ENCODE measurements at regions not wholly inside any gene's neighbourhood (a gene's known extent, or its start where the extent isn't known, plus 50 kb on each side); places are given as distances from the start of the nearest gene placed in this dataset.

- Histone ChIP-seq H3K9me2 (no peaks in the 10 kb centered on the region), H2AFZ (ENCODE audit: low read depth) (no peak overlapping the region), H4K20me1 (ENCODE audit: insufficient read depth) (no peaks in the 10 kb centered on the region), H3K36me3 (replicated peaks in 1 of 2; ENCODE audit: control insufficient read depth in 1 of 2, insufficient read depth in 2 of 2, low read length in 1 of 2) (no peaks in the 10 kb centered on the region), H3K27me3 (ENCODE audit: insufficient read depth) (peaks cover 48% of the 10 kb centered on the region), H3K4me2 (no peak overlapping the region), H3K9ac (no peak overlapping the region), H3K4me3 (ENCODE audit: low read depth in 2 of 2, low read length in 1 of 2) (no peak overlapping the region), H3K27ac (ENCODE audit: low read depth in 2 of 2, low read length in 1 of 2) (no peak overlapping the region), H3F3A (replicated peaks; ENCODE audit: insufficient read depth) (no peaks in the 10 kb centered on the region), H3K4me1 (ENCODE audit: control insufficient read depth in 1 of 2, insufficient read depth in 2 of 2, low read depth in 1 of 2, low read length in 1 of 2) (no peaks in the 10 kb centered on the region; a peak in 1 of 4 replicates), H3K79me2 (ENCODE audit: insufficient read depth) (no peaks in the 10 kb centered on the region), H3K9me3 (no peaks in the 10 kb centered on the region)
- POLR2A ChIA-PET = no interaction called here
- WGBS (ENCODE audit: low lambda C conversion rate) = 52% methylated on average over 6 of the region's 6 CpGs
- no peak for TF ChIP-seq EZH2phosphoT487 (IDR thresholded peaks at IDR 0.05; ENCODE audit: borderline replicate concordance, low read depth)
- TF ChIP-seq SMC3 (IDR thresholded peaks at IDR 0.05; ENCODE audit: low read depth, low read length) = no peak
- CTCF ChIA-PET = no interaction called here
- DNase-seq = no peak
Measured at GRCh38 chr21:36533468-36533848, 53.5 kb upstream of the CLDN14 start.

DNA sequence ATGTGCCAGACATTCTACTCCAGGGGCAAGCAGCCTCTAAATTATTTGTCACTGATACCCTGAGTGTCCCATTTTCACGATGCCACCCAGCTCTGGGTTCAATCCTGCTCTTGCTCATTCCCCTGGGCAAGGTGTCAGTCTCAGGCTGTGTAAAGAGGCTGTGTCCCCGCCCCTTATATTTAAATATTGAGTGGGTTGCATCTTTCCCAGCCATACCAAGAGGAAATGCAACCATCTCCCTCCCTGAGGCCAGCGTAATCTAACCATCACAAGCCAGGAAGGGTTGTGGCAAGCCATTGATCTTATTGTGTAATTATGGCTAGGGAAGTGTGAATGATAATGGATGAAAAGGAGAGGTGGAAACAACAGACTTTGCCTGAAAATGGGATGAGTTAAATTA lies 54.7 kb upstream of the CLDN14 start:
- Histone ChIP-seq H3K9me3 (no peaks in the 10 kb centered on the region), H3K4me1 (ENCODE audit: control insufficient read depth in 1 of 2, insufficient read depth in 2 of 2, low read depth in 1 of 2, low read length in 1 of 2) (no peaks in the 10 kb centered on the region; a peak in 1 of 4 replicates), H4K20me1 (ENCODE audit: insufficient read depth) (no peaks in the 10 kb centered on the region), H3K9me2 (no peaks in the 10 kb centered on the region), H2AFZ (ENCODE audit: low read depth) (no peak overlapping the region), H3K27me3 (ENCODE audit: insufficient read depth) (peaks cover 40% of the 10 kb centered on the region), H3K4me3 (ENCODE audit: low read depth in 2 of 2, low read length in 1 of 2) (no peak overlapping the region), H3K36me3 (replicated peaks in 1 of 2; ENCODE audit: control insufficient read depth in 1 of 2, insufficient read depth in 2 of 2, low read length in 1 of 2) (no peaks in the 10 kb centered on the region), H3K27ac (ENCODE audit: low read depth in 2 of 2, low read length in 1 of 2) (no peak overlapping the region), H3F3A (replicated peaks; ENCODE audit: insufficient read depth) (no peaks in the 10 kb centered on the region), H3K9ac (no peak overlapping the region), H3K4me2 (no peak overlapping the region), H3K79me2 (ENCODE audit: insufficient read depth) (no peaks in the 10 kb centered on the region)
- POLR2A ChIA-PET = no interaction called here
- WGBS (ENCODE audit: low lambda C conversion rate) = 0% methylated on average over 3 of the region's 3 CpGs
- no peak for TF ChIP-seq YY1 (IDR thresholded peaks at IDR 0.05; ENCODE audit: low read depth)
- no peak for TF ChIP-seq FOSL2 (IDR thresholded peaks at IDR 0.05; ENCODE audit: borderline replicate concordance, low read depth)
- no peak for TF ChIP-seq RAD21 (IDR thresholded peaks at IDR 0.05; ENCODE audit: low read length)
- TF ChIP-seq POLR2AphosphoS5 (IDR thresholded peaks at IDR 0.05; ENCODE audit: low read depth, low read length) = no peak
- TF ChIP-seq CHD2 (IDR thresholded peaks at IDR 0.05; ENCODE audit: low read length, partially characterized antibody) = no peak
- DNase-seq = no peak
- CTCF ChIA-PET = no interaction called here

DNA sequence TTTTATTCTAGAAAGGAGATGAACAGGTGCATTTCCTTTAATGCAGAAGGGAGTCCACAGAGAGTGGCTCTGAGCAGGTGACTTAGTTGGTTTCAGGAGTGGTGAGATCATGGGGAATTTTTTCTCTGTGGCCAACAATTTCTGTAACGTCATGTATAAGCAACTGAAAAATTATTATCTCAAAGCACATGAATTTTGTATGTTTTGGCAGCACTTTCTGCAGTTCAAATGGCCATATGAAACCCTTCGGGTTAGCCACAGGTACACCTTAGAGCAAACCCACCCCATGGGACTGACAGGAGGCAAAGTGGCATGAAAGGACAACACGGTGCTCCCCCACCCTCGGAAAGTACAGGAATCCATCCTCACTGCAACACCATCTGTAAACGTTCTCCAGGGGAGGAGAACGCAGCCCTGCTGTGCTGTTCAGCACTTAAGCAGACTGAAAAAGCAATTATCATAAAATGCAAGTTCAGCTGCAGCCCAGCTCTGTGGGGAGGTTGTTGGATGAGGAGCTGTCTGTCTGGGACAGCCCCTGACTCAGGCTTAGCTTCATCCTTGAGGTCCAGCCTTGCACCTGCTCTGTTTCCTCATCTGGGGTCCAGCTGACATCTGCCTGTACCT lies 55.8 kb upstream of the CLDN14 start:
- Histone ChIP-seq H4K20me1 (ENCODE audit: insufficient read depth) (no peaks in the 10 kb centered on the region), H3K9me2 (no peaks in the 10 kb centered on the region), H3K4me3 (ENCODE audit: low read depth in 2 of 2, low read length in 1 of 2) (no peak overlapping the region), H3K4me2 (no peak overlapping the region), H3K36me3 (replicated peaks in 1 of 2; ENCODE audit: control insufficient read depth in 1 of 2, insufficient read depth in 2 of 2, low read length in 1 of 2) (no peaks in the 10 kb centered on the region), H2AFZ (ENCODE audit: low read depth) (no peak overlapping the region), H3K9ac (no peak overlapping the region), H3K4me1 (ENCODE audit: control insufficient read depth in 1 of 2, insufficient read depth in 2 of 2, low read depth in 1 of 2, low read length in 1 of 2) (no peaks in the 10 kb centered on the region), H3K27ac (ENCODE audit: low read depth in 2 of 2, low read length in 1 of 2) (no peak overlapping the region), H3K79me2 (ENCODE audit: insufficient read depth) (no peaks in the 10 kb centered on the region), H3K27me3 (ENCODE audit: insufficient read depth) (peaks cover 29% of the 10 kb centered on the region), H3K9me3 (no peaks in the 10 kb centered on the region), H3F3A (replicated peaks; ENCODE audit: insufficient read depth) (no peaks in the 10 kb centered on the region)
- POLR2A ChIA-PET = no interaction called here
- CTCF ChIA-PET = no interaction called here
- no peak for DNase-seq
- 15% methylated on average over 6 of the region's 6 CpGs for WGBS (ENCODE audit: low lambda C conversion rate)
- TF ChIP-seq TCF12 (IDR thresholded peaks at IDR 0.05) (no peak), JUND (IDR thresholded peaks at IDR 0.05) (no peak), RAD21 (IDR thresholded peaks at IDR 0.05; ENCODE audit: low read length) (no peak), RFX5 (IDR thresholded peaks at IDR 0.05; ENCODE audit: low read length) (no peak), POLR2AphosphoS5 (IDR thresholded peaks at IDR 0.05; ENCODE audit: low read depth, low read length) (no peak), FOSL2 (IDR thresholded peaks at IDR 0.05; ENCODE audit: borderline replicate concordance, low read depth) (no peak), REST (IDR thresholded peaks at IDR 0.05; ENCODE audit: low read depth, low read length) (no peak), YY1 (IDR thresholded peaks at IDR 0.05; ENCODE audit: low read depth) (no peak), FOXJ3 (CRISPR knock-in tag; IDR thresholded peaks at IDR 0.05) (no peak), EZH2phosphoT487 (IDR thresholded peaks at IDR 0.05; ENCODE audit: borderline replicate concordance, low read depth) (no peak), PBX3 (IDR thresholded peaks at IDR 0.05) (no peak)
- TF ChIP-seq, protein P1, sequence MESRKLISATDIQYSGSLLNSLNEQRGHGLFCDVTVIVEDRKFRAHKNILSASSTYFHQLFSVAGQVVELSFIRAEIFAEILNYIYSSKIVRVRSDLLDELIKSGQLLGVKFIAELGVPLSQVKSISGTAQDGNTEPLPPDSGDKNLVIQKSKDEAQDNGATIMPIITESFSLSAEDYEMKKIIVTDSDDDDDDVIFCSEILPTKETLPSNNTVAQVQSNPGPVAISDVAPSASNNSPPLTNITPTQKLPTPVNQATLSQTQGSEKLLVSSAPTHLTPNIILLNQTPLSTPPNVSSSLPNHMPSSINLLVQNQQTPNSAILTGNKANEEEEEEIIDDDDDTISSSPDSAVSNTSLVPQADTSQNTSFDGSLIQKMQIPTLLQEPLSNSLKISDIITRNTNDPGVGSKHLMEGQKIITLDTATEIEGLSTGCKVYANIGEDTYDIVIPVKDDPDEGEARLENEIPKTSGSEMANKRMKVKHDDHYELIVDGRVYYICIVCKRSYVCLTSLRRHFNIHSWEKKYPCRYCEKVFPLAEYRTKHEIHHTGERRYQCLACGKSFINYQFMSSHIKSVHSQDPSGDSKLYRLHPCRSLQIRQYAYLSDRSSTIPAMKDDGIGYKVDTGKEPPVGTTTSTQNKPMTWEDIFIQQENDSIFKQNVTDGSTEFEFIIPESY (IDR thresholded peaks at IDR 0.05; ENCODE audit: borderline replicate concordance, low read depth) = no peak
